ENCODE measurements at regions not wholly inside any gene's neighbourhood (a gene's known extent, or its start where the extent isn't known, plus 50 kb on each side); places are given as distances from the start of the nearest gene placed in this dataset.

DNA sequence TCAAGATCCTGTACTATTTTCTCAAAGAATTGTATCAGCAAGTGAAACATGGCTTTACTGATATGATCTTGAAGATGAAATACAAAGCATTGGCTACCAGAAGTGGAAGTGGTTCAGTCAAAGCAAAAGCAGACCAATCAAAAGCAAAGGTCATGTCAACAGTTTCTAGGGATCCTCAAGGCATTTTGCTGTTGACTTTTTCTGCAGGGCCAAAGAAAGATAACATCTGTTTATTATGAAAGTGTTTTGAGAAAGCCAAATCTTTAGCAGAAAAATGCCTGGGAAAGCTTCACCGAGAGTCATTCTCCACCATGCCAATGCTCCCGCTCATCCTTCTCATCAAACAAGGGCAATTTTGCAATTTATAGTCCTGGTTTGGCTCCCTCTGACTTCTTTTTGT lies 90.3 kb upstream of the ACO1 start:
- Histone ChIP-seq H3K27me3 (no peaks in the 10 kb centered on the region), H3K36me3 (no peaks in the 10 kb centered on the region), H3K9me3 (no peaks in the 10 kb centered on the region), H3K4me1 (ENCODE audit: insufficient read depth) (no peaks in the 10 kb centered on the region), H3K4me3 (no peak overlapping the region), H3K27ac (no peak overlapping the region)
- DNase-seq: no peak
- WGBS, 3 donors: 5 to 10% (median 5%) methylated on average over 2 of the region's 2 CpGs
- intact Hi-C loops (cut with DNase I): no loop called here
- TF ChIP-seq, protein P1, sequence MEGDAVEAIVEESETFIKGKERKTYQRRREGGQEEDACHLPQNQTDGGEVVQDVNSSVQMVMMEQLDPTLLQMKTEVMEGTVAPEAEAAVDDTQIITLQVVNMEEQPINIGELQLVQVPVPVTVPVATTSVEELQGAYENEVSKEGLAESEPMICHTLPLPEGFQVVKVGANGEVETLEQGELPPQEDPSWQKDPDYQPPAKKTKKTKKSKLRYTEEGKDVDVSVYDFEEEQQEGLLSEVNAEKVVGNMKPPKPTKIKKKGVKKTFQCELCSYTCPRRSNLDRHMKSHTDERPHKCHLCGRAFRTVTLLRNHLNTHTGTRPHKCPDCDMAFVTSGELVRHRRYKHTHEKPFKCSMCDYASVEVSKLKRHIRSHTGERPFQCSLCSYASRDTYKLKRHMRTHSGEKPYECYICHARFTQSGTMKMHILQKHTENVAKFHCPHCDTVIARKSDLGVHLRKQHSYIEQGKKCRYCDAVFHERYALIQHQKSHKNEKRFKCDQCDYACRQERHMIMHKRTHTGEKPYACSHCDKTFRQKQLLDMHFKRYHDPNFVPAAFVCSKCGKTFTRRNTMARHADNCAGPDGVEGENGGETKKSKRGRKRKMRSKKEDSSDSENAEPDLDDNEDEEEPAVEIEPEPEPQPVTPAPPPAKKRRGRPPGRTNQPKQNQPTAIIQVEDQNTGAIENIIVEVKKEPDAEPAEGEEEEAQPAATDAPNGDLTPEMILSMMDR (IDR thresholded peaks at IDR 0.05): no peak
- TF ChIP-seq POLR2A (IDR thresholded peaks at IDR 0.05) (no peak), EP300 (IDR thresholded peaks at IDR 0.05) (no peak)

DNA sequence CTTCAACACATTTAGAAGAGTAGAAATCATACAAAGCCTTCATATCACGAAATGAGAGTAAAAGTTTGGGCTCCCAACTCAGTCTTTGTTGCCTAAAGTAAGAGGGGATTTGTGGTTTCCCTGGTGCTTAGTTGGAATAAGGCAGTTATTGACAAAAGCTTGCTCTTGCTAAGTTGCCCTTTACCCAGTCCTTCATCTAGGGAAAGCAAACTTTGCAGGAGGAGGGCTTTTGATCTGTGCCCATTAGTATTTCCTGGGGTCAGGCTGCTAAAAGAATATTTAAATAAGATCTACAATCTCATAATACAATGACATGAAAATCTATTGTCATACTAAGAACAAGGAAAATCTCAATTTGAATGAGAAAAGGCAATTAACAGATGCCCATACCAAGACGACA lies 84.1 kb upstream of the ACO1 start:
- intact Hi-C loops (cut with DNase I): no loop called here
- Histone ChIP-seq H3K4me1 (ENCODE audit: insufficient read depth) (no peaks in the 10 kb centered on the region), H3K36me3 (no peaks in the 10 kb centered on the region), H3K9me3 (no peaks in the 10 kb centered on the region), H3K27ac (no peak overlapping the region), H3K4me3 (no peak overlapping the region), H3K27me3 (no peaks in the 10 kb centered on the region)
- no peak for DNase-seq
- 81 to 89% (median 86%) methylated on average over 2 of the region's 2 CpGs for WGBS, 3 donors
- TF ChIP-seq POLR2A (IDR thresholded peaks at IDR 0.05) (no peak), EP300 (IDR thresholded peaks at IDR 0.05) (no peak)
- TF ChIP-seq, protein P1 (IDR thresholded peaks at IDR 0.05): no peak

DNA sequence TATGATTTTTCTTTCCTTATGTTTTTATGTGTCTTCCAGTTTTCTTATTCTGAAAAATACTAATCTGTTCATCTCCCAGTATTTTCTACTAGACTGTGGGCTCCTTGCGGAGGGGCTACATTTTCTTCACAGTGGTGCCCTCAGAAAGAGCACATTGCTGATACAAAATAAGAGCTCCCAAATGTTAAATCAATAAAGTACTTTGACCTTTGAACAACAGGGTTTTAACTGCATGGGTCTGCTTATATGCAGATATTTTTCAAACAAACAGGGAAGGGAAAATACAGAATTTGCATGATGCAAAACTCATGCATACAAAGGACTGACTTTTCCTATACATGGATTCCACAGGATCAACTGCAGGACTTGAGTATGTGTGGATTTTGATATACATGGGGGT lies 79.9 kb upstream of the ACO1 start:
- no peaks in the 10 kb centered on the region for H3K9me3 ChIP-seq
- no peak overlapping the region for H3K4me3 ChIP-seq
- 0% methylated on average over 1 of the region's 1 CpG for WGBS, 3 donors
- H3K27ac ChIP-seq: no peak overlapping the region
- H3K27me3 ChIP-seq: no peaks in the 10 kb centered on the region
- no peak for DNase-seq
- TF ChIP-seq EP300 (IDR thresholded peaks at IDR 0.05) (no peak), POLR2A (IDR thresholded peaks at IDR 0.05) (no peak)
- TF ChIP-seq, protein P1 (IDR thresholded peaks at IDR 0.05): no peak
- no peaks in the 10 kb centered on the region for H3K4me1 ChIP-seq (ENCODE audit: insufficient read depth)
- intact Hi-C loops (cut with DNase I): no loop called here
- no peaks in the 10 kb centered on the region for H3K36me3 ChIP-seq

DNA sequence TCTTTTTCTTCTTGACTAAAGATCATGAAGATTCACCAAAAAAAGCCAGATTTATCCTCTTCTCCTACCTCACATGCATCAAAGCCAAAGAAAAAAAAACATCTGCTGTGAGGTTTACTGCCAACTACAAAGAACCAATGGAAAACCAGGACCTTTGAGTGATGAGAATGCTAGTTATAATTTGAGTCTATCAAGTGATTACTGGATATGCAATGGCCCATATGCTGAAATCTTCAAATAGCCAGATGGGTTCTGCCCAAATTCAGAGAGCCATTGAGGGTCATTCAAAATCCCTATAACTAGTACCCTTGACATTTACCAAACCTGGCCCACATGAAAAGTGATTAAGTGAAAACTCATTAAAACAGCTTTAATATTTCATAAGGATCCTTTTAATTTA lies 78.4 kb upstream of the ACO1 start:
- no peaks in the 10 kb centered on the region for H3K36me3 ChIP-seq
- H3K27me3 ChIP-seq: no peaks in the 10 kb centered on the region
- no peak overlapping the region for H3K27ac ChIP-seq
- H3K9me3 ChIP-seq: no peaks in the 10 kb centered on the region
- no peaks in the 10 kb centered on the region for H3K4me1 ChIP-seq (ENCODE audit: insufficient read depth)
- H3K4me3 ChIP-seq: no peak overlapping the region
- TF ChIP-seq POLR2A (IDR thresholded peaks at IDR 0.05) (no peak), EP300 (IDR thresholded peaks at IDR 0.05) (no peak)
- TF ChIP-seq, protein P1 (IDR thresholded peaks at IDR 0.05): no peak
- intact Hi-C loops (cut with DNase I): no loop called here
- no peak for DNase-seq

All from ovary (tissue), 7 donors.